ENCODE measurements at regions not wholly inside any gene's neighbourhood (a gene's known extent, or its start where the extent isn't known, plus 50 kb on each side); places are given as distances from the start of the nearest gene placed in this dataset.

- TF ChIP-seq, protein P1, sequence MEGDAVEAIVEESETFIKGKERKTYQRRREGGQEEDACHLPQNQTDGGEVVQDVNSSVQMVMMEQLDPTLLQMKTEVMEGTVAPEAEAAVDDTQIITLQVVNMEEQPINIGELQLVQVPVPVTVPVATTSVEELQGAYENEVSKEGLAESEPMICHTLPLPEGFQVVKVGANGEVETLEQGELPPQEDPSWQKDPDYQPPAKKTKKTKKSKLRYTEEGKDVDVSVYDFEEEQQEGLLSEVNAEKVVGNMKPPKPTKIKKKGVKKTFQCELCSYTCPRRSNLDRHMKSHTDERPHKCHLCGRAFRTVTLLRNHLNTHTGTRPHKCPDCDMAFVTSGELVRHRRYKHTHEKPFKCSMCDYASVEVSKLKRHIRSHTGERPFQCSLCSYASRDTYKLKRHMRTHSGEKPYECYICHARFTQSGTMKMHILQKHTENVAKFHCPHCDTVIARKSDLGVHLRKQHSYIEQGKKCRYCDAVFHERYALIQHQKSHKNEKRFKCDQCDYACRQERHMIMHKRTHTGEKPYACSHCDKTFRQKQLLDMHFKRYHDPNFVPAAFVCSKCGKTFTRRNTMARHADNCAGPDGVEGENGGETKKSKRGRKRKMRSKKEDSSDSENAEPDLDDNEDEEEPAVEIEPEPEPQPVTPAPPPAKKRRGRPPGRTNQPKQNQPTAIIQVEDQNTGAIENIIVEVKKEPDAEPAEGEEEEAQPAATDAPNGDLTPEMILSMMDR (IDR thresholded peaks at IDR 0.05), result no peak
- no peak for TF ChIP-seq POLR2AphosphoS5 (IDR thresholded peaks at IDR 0.05)
These were observed 123.5 kb downstream of the IRF8 start for GRCh38 chr16:86022381-86022960.
